ENCODE measurements at regions not wholly inside any gene's neighbourhood (a gene's known extent, or its start where the extent isn't known, plus 50 kb on each side); places are given as distances from the start of the nearest gene placed in this dataset.
"Not testable (repeated sequence)": the region's sequence is repeated elsewhere in the genome, so short reads cannot be mapped to it uniquely, and the experiment has no call there.

- H2AFZ ChIP-seq (ENCODE audit: low read length), result no peak overlapping the region
- H3K27me3 ChIP-seq (ENCODE audit: control insufficient read depth, insufficient read depth, low read length), result no peaks in the 10 kb centered on the region
- no peak overlapping the region for H3K4me2 ChIP-seq (ENCODE audit: extremely low read depth, insufficient read depth, low read length)
- H3K4me1 ChIP-seq (ENCODE audit: control insufficient read depth, extremely low read depth, insufficient read depth, low read length), result peaks cover 3% of the 10 kb centered on the region
- no peaks in the 10 kb centered on the region for H3K79me2 ChIP-seq (ENCODE audit: control insufficient read depth, insufficient read depth, low read length)
- no peak for TF ChIP-seq EZH2 (IDR thresholded peaks at IDR 0.05; ENCODE audit: low read length, missing control alignments)
- TF ChIP-seq CTCF (conservative IDR thresholded peaks at IDR 0.05 in 1 of 2, IDR thresholded peaks at IDR 0.05 in 1 of 2; ENCODE audit: low read depth in 1 of 2, low read length in 2 of 2), result no peak
- H3K36me3 ChIP-seq (ENCODE audit: control insufficient read depth, insufficient read depth, low read length), result no peaks in the 10 kb centered on the region
- H3K27ac ChIP-seq (ENCODE audit: insufficient read depth, low read length), result no peak overlapping the region
- no peak overlapping the region for H3K4me3 ChIP-seq (replicated peaks in 1 of 4; ENCODE audit: control extremely low read depth in 1 of 4, insufficient read depth in 1 of 4, low read depth in 3 of 4, low read length in 4 of 4)
- H3K9ac ChIP-seq (ENCODE audit: insufficient read depth, low read length), result no peak overlapping the region
- no peaks in the 10 kb centered on the region for H3K9me3 ChIP-seq (ENCODE audit: control insufficient read depth, insufficient read depth, low read depth, low read length)
- no peaks in the 10 kb centered on the region for H4K20me1 ChIP-seq (ENCODE audit: control insufficient read depth, extremely low read depth, insufficient read depth, low read length)
- DNase-seq (ENCODE audit: low read depth in 2 of 2), result no peak
Observed at GRCh38 chr4:86512631-86513030, 81.5 kb upstream of the PTPN13 start.

- H3K27ac ChIP-seq (ENCODE audit: insufficient read depth, low read length); H3K27me3 ChIP-seq (ENCODE audit: control insufficient read depth, insufficient read depth, low read length); H3K4me3 ChIP-seq (replicated peaks in 1 of 4; ENCODE audit: control extremely low read depth in 1 of 4, insufficient read depth in 1 of 4, low read depth in 3 of 4, low read length in 4 of 4); H3K9me3 ChIP-seq (ENCODE audit: control insufficient read depth, insufficient read depth, low read depth, low read length); H3K9ac ChIP-seq (ENCODE audit: insufficient read depth, low read length); H3K36me3 ChIP-seq (ENCODE audit: control insufficient read depth, insufficient read depth, low read length); H3K4me1 ChIP-seq (ENCODE audit: control insufficient read depth, extremely low read depth, insufficient read depth, low read length); H3K4me2 ChIP-seq (ENCODE audit: extremely low read depth, insufficient read depth, low read length); H3K79me2 ChIP-seq (ENCODE audit: control insufficient read depth, insufficient read depth, low read length); H4K20me1 ChIP-seq (ENCODE audit: control insufficient read depth, extremely low read depth, insufficient read depth, low read length); DNase-seq (ENCODE audit: low read depth in 2 of 2); H2AFZ ChIP-seq (ENCODE audit: low read length): not testable (repeated sequence)
Observed at GRCh38 chr4:86515963-86516362, 78.2 kb upstream of the PTPN13 start.

GRCh38 chr4:86521373-86521969 lies 72.6 kb upstream of the PTPN13 start:
- Histone ChIP-seq H3K9me3 (ENCODE audit: control insufficient read depth, insufficient read depth, low read depth, low read length) (no peaks in the 10 kb centered on the region), H2AFZ (ENCODE audit: low read length) (no peak overlapping the region), H3K27ac (ENCODE audit: insufficient read depth, low read length) (no peak overlapping the region), H3K36me3 (ENCODE audit: control insufficient read depth, insufficient read depth, low read length) (no peaks in the 10 kb centered on the region), H3K4me1 (ENCODE audit: control insufficient read depth, extremely low read depth, insufficient read depth, low read length) (no peaks in the 10 kb centered on the region), H4K20me1 (ENCODE audit: control insufficient read depth, extremely low read depth, insufficient read depth, low read length) (no peaks in the 10 kb centered on the region), H3K79me2 (ENCODE audit: control insufficient read depth, insufficient read depth, low read length) (no peaks in the 10 kb centered on the region), H3K27me3 (ENCODE audit: control insufficient read depth, insufficient read depth, low read length) (no peaks in the 10 kb centered on the region), H3K4me3 (replicated peaks in 1 of 4; ENCODE audit: control extremely low read depth in 1 of 4, insufficient read depth in 1 of 4, low read depth in 3 of 4, low read length in 4 of 4) (no peak overlapping the region), H3K9ac (ENCODE audit: insufficient read depth, low read length) (no peak overlapping the region), H3K4me2 (ENCODE audit: extremely low read depth, insufficient read depth, low read length) (no peak overlapping the region)
- no peak for DNase-seq (ENCODE audit: low read depth in 2 of 2)
- TF ChIP-seq EZH2 (IDR thresholded peaks at IDR 0.05; ENCODE audit: low read length, missing control alignments) (no peak), CTCF (conservative IDR thresholded peaks at IDR 0.05 in 1 of 2, IDR thresholded peaks at IDR 0.05 in 1 of 2; ENCODE audit: low read depth in 1 of 2, low read length in 2 of 2) (no peak)
